K562 (cell line): ENCODE measurements at regions not wholly inside any gene's neighbourhood (a gene's known extent, or its start where the extent isn't known, plus 50 kb on each side); places are given as distances from the start of the nearest gene placed in this dataset. TPM values are rescaled to one million over a fixed set of nuclear protein-coding genes. Genes with fewer than 3 reads are reported as not detected.
"Not testable (repeated sequence)": the region's sequence is repeated elsewhere in the genome, so short reads cannot be mapped to it uniquely, and the experiment has no call there.

ENCODE experiments used
- ATAC-seq: fragments of 200-7000 bp; cut with Tn5 transposase; 3 replicates; pipeline ENCODE4 v1.9.1; 2020; ENCODE audit warnings: moderate library complexity
- BruUV-seq: library from RNA; stranded (reverse); fragments of 400-500 nt; replicated peaks from 2 replicates; lab custom pipeline; 2021; lab: Mats Ljungman, UMichigan
- CTCF ChIA-PET: fragments of 300-600 bp; formaldehyde crosslinking; extraction: SDS; loops from one replicate; lab custom pipeline; 2021; ENCODE audit warnings: low intra/inter-chr PET ratio; lab: Yijun Ruan, JAX
- POLR2A ChIA-PET: fragments of 300-600, 350-650 bp; sonication (Branson Sonifier 250); formaldehyde crosslinking; extraction: SDS; loops from one replicate; lab custom pipeline; 2021; ENCODE audit warnings: antibody characterized with exemption, inconsistent platforms; lab: Yijun Ruan, JAX
- DNase-seq, 4 experiments: peaks; one replicate each; pipeline versions ENCODE4 v3.0.0 to v3.0.0-alpha.2; 2011 to 2018; ENCODE audit warnings: low spot score in 3 of 4, mixed read lengths in 3 of 4; ENCODE audit errors: extremely low read depth in 1 of 4
- FAIRE-seq: peaks from 2 replicates; lab custom pipeline; 2011; peaks lifted over from hg19 to GRCh38; lab: Jason Lieb, UNC
- H2AFZ ChIP-seq: 2 replicates; pipeline ENCODE4 v1.6.0; 2011; ENCODE audit warnings: low read depth, low read length, control low read depth, inconsistent platforms
- H3K27ac ChIP-seq: fragments of 200-600 bp; 3 replicates; pipeline ENCODE4 v1.8.0; 2011; ENCODE audit warnings: low read depth, mild to moderate bottlenecking, control low read depth, inconsistent platforms, low read length, moderate library complexity, mixed read lengths; ENCODE audit errors: extremely low read depth
- H3K27me3 ChIP-seq, 2 experiments: fragments of 300-600 bp in 1 of 2; 2 replicates in 1 of 2; 3 replicates in 1 of 2; pipeline versions ENCODE4 v1.6.0 to v1.8.0; 2011; ENCODE audit warnings: inconsistent platforms in 2 of 2, low read length in 2 of 2, mild to moderate bottlenecking in 1 of 2, mixed read lengths in 1 of 2, moderate library complexity in 1 of 2; ENCODE audit not compliant: control insufficient read depth in 2 of 2, insufficient read depth in 2 of 2
- H3K36me3 ChIP-seq: fragments of 300-600 bp; 3 replicates; pipeline ENCODE4 v1.8.0; 2011; ENCODE audit warnings: mild to moderate bottlenecking, low read length, inconsistent platforms; ENCODE audit not compliant: control insufficient read depth, insufficient read depth
- H3K4me1 ChIP-seq, 2 experiments: fragments of 200-600 bp in 1 of 2; replicated peaks in 1 of 2; 2 replicates in 1 of 2; 3 replicates in 1 of 2; pipeline versions ENCODE4 v1.5.1 to v1.8.0; 2011; ENCODE audit warnings: inconsistent platforms in 2 of 2, low read length in 2 of 2, mild to moderate bottlenecking in 1 of 2, mixed read lengths in 1 of 2, moderate library complexity in 1 of 2; ENCODE audit not compliant: control insufficient read depth in 2 of 2, insufficient read depth in 2 of 2
- H3K4me2 ChIP-seq: 2 replicates; pipeline ENCODE4 v1.6.1; 2011; ENCODE audit warnings: low read length, control low read depth, inconsistent platforms, mixed read lengths; ENCODE audit not compliant: insufficient read depth
- H3K4me3 ChIP-seq: fragments of 200-600 bp; sonication (generic), shearing (Covaris generic); 2 replicates; pipeline ENCODE4 v1.5.1; 2016; ENCODE audit warnings: control low read depth, inconsistent platforms
- H3K79me2 ChIP-seq: fragments of 200-600 bp; 3 replicates; pipeline ENCODE4 v1.8.0; 2011; ENCODE audit warnings: low read length, inconsistent platforms; ENCODE audit not compliant: control insufficient read depth, insufficient read depth
- H3K9ac ChIP-seq, 2 experiments: 2 replicates each; pipeline versions ENCODE4 v1.6.0 to v1.6.1; 2011; ENCODE audit warnings: low read depth in 2 of 2, low read length in 2 of 2, control low read depth in 1 of 2, inconsistent platforms in 1 of 2, mild to moderate bottlenecking in 1 of 2, mixed read lengths in 1 of 2; ENCODE audit not compliant: insufficient read depth in 1 of 2
- H3K9me1 ChIP-seq: one replicate; pipeline ENCODE4 v1.6.0; 2011; ENCODE audit warnings: inconsistent platforms, mild to moderate bottlenecking, low read length, moderate library complexity; ENCODE audit not compliant: control insufficient read depth, insufficient read depth
- H3K9me3 ChIP-seq: replicated peaks from 2 replicates; pipeline ENCODE4 v1.5.1; 2011; ENCODE audit warnings: low read depth, low read length, inconsistent platforms; ENCODE audit not compliant: control insufficient read depth, insufficient read depth
- H4K20me1 ChIP-seq: replicated peaks from 2 replicates; pipeline ENCODE4 v1.6.1; 2011; ENCODE audit warnings: low read length, inconsistent platforms, mixed read lengths; ENCODE audit not compliant: control insufficient read depth, insufficient read depth
- WGBS: fragments of 100-300 bp; shearing (Covaris generic); methylation state at CpG from one replicate; pipeline ENCODE4 v1.1.6; 2016; ENCODE audit warnings: low coverage, mixed read lengths; ENCODE audit not compliant: insufficient coverage; ENCODE audit errors: missing lambda C conversion rate; 5-methylcytosine and 5-hydroxymethylcytosine counted together
- in situ Hi-C: fragments of 300-500 bp; cut with MboI; formaldehyde crosslinking; loops from 4 replicates; pipeline ENCODE4 v1.15.0; 2018; ENCODE audit warnings: inconsistent platforms, mixed read lengths
- intact Hi-C: fragments of 100-400 bp; cut with micrococcal nuclease; formaldehyde crosslinking; loops from 2 replicates; pipeline ENCODE4 v1.14.2; 2022
- small RNA-seq: library from RNA; depleted of rRNA; stranded (forward); fragments of <200 nt; gene quantifications from one replicate; pipeline ENCODE3, GENCODE V24; 2014

GRCh38 chr22:16183864-16184263 lies 408.7 kb downstream of the CCT8L2 start:
- H3K36me3 ChIP-seq, intact Hi-C loops, H3K9me1 ChIP-seq, BruUV-seq, H3K9me3 ChIP-seq, FAIRE-seq, H2AFZ ChIP-seq, H4K20me1 ChIP-seq, H3K4me3 ChIP-seq, H3K27me3 ChIP-seq, DNase-seq, in situ Hi-C loops, H3K4me1 ChIP-seq, H3K4me2 ChIP-seq, H3K27ac ChIP-seq, ATAC-seq, H3K9ac ChIP-seq, POLR2A ChIA-PET, H3K79me2 ChIP-seq, CTCF ChIA-PET: not testable (repeated sequence)
- WGBS: 3% methylated on average over 21 of the region's 21 CpGs

Small RNA genes lying in the stretch of these regions (small RNA-seq; reads per million reads assigned to genes)
- not detected for gene RF00026
